Choroid plexus epithelial cell (primary cell): ENCODE measurements at regions not wholly inside any gene's neighbourhood (a gene's known extent, or its start where the extent isn't known, plus 50 kb on each side); places are given as distances from the start of the nearest gene placed in this dataset.

ENCODE experiments used
- DNase-seq: peaks from one replicate; pipeline ENCODE4 v3.0.0-alpha.2; 2010; ENCODE audit warnings: low read depth
- H3K4me3 ChIP-seq: 2 replicates; pipeline ENCODE4 v1.5.1; 2011; ENCODE audit warnings: low read depth, mild to moderate bottlenecking, control low read depth, low read length, moderate library complexity
- TF ChIP-seq, protein P1 (sequence below): conservative IDR thresholded peaks from 2 replicates; pipeline ENCODE4 v1.5.1; 2011; ENCODE audit warnings: low read depth, mild to moderate bottlenecking, control low read depth, inconsistent platforms, low read length, moderate library complexity

DNA sequence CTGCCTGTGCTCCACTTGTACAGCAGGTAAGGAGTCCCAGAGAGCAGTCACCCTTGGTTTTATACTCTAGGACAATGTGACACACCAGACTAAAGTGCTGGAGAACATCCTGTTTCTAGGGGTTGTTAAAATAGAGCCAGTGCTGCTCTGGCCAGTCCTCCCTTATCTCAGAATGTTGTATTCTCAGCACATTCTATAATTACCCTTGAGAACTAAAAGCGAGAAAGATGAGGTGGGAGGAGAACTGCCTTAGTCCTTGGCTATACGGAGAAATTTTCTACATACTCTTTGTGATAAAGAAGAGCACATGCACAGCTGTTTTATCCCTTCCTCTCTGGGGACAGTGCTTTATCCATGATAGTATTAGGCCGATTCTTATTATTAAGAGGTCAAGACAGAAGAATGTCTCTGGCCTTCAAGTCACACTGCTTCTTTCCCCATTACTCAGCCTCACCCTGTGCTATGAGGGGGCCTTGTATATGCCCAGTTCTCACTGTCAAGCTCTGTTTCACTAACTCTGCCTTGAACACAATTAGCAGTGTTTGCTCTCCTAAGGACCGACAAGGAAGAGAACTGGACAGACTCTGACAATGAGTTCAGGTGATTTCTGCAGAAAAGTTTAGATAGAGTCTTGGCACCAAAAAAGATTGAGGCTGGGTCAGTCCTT lies 385.8 kb downstream of the TRIB2 start:
- no peak for DNase-seq
- TF ChIP-seq, protein P1, sequence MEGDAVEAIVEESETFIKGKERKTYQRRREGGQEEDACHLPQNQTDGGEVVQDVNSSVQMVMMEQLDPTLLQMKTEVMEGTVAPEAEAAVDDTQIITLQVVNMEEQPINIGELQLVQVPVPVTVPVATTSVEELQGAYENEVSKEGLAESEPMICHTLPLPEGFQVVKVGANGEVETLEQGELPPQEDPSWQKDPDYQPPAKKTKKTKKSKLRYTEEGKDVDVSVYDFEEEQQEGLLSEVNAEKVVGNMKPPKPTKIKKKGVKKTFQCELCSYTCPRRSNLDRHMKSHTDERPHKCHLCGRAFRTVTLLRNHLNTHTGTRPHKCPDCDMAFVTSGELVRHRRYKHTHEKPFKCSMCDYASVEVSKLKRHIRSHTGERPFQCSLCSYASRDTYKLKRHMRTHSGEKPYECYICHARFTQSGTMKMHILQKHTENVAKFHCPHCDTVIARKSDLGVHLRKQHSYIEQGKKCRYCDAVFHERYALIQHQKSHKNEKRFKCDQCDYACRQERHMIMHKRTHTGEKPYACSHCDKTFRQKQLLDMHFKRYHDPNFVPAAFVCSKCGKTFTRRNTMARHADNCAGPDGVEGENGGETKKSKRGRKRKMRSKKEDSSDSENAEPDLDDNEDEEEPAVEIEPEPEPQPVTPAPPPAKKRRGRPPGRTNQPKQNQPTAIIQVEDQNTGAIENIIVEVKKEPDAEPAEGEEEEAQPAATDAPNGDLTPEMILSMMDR, result no peak
- no peak overlapping the region for H3K4me3 ChIP-seq

DNA sequence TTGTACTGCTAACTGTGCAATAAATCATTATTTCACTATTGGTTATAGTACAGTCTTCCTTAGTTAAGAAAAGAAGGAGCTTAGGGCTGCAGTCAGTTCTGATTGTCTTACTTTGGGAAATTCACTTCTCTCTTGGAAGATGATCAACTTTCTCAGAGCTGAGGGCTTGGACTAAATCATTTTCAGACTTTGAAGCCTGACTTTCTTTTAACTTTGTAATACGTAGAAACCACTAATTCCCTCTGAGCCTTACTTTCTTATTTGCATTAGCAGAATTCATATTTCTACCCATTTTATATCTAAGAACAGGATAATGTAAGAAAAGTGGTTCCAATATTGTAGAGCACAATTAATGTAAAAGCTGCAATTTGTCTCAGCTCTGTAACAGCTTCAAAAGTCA lies 386.4 kb downstream of the TRIB2 start:
- DNase-seq, result no peak
- no peak overlapping the region for H3K4me3 ChIP-seq
- TF ChIP-seq, protein P1, result no peak

DNA sequence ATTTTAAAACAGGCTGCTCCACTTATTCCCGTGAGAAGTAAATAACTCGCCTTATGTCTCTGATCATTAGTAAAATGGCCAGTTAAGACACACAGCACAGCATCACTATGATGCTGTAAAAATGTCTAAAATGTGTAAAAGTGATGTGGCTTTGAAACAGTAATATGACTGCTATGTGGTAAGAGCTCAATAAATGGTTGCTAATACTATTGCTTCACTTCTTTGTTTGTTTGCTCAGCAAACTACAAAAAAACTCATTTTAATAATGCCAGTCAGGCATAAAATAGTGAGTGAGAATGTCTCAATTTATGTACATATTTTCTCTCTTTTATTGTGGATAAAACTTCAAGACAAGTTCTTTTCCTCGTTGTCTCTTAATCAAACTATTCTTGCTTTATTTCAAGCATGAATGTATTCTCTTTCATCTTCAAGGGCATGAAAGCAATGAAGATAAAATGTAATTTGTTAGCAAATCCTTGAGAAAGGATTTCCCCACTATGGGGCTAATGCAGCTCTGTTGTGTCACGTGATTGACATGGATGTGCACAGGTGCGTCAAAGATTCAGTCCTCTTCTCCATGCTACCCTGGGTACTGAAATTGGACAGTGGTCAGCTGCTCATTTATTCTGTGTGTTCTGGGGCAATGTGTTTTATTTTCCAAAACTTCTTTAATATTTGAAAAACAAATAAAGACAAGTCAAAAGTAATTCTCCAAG lies 387.2 kb downstream of the TRIB2 start:
- H3K4me3 ChIP-seq, result no peak overlapping the region
- DNase-seq, result no peak
- TF ChIP-seq, protein P1, result no peak

DNA sequence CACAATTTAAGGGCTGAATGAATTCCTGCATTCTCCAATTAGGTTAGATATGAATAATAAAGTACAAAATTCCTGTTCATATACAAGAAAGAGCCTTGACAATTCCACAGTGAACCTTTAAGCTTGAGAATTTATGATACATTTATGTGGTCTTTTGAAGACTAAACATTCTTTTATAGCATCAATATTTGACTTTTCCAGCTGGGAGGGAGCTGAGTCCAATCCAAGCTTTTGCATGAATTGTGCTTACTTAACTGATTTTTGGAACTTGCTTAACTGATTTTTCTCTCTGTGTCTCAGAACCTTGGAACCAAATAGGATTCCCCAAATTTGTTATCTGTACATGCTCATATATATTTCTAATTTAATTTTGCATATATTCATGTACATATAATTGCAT lies 388.0 kb downstream of the TRIB2 start:
- no peak overlapping the region for H3K4me3 ChIP-seq
- DNase-seq, result no peak
- TF ChIP-seq, protein P1, result no peak

DNA sequence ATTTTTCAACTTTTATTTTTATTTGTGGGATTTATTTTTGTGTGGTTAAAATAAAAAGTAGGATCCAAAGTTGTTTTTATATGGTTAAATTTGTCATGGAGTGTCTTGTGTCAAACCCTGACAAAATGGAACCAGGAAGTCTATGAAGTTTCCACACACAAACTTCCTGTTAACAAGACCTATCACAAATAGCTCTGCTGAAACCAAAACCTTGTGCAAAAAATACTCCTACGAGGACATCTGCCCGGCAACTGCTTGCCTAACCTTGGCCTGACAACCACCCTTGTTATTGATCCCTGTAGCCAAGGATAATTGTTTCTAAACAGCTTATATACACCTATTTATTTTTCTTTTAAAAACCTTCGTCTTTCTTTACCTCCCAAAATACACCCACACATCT lies 389.6 kb downstream of the TRIB2 start:
- H3K4me3 ChIP-seq, result no peak overlapping the region
- DNase-seq, result no peak
- TF ChIP-seq, protein P1, result no peak

DNA sequence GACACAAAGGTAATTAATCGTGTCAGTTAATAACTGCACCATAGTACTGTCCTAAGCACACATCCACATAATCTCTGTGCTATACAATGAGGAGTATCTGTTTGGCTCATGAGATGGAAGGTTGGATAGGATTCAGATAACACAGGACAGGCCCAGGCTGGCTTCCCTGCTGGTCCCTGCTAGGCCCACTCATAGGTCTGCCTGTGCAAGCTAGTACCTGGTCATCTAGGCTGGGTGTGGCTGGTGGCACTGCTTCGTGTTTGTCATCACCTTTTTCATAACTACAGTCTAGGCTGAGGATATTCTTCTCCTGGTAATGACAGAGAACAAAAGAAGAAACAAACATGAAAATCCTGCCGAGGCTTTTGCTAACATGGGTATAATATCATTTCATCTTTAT lies 392.8 kb downstream of the TRIB2 start:
- no peak for DNase-seq

More for the DNA sequence above, 392.8 kb downstream of the TRIB2 start:
- TF ChIP-seq, protein P1, result no peak
- no peak overlapping the region for H3K4me3 ChIP-seq
